GM12878 (cell line): ENCODE measurements at regions not wholly inside any gene's neighbourhood (a gene's known extent, or its start where the extent isn't known, plus 50 kb on each side); places are given as distances from the start of the nearest gene placed in this dataset.

Experiments
- ATAC-seq: fragments of 200-7000 bp; cut with Tn5 transposase; 3 replicates; pipeline ENCODE4 v1.9.1; 2020; ENCODE audit warnings: mild to moderate bottlenecking, moderate library complexity
- BruUV-seq: library from RNA; stranded (reverse); fragments of 400-500 nt; replicated peaks from 2 replicates; lab custom pipeline; 2021; lab: Mats Ljungman, UMichigan
- CTCF ChIA-PET: fragments of 300-600 bp; sonication (Branson Sonifier 250); formaldehyde crosslinking; extraction: SDS; loops from one replicate; lab custom pipeline; 2021; ENCODE audit warnings: inconsistent platforms; lab: Yijun Ruan, JAX
- POLR2A ChIA-PET: fragments of 350-600 bp; formaldehyde crosslinking; extraction: SDS; loops from one replicate; lab custom pipeline; 2021; ENCODE audit warnings: inconsistent platforms; lab: Charles Lee
- RAD21 ChIA-PET: fragments of 300-600 bp; sonication (Branson Sonifier 250); formaldehyde crosslinking; loops from one replicate; lab custom pipeline; 2023; ENCODE audit warnings: antibody characterized with exemption; ENCODE audit not compliant: unreplicated experiment; lab: Charles Lee
- SMC1A ChIA-PET: fragments of 300-600 bp; sonication (Branson Sonifier 250); formaldehyde crosslinking; loops from one replicate; lab custom pipeline; 2023; ENCODE audit not compliant: unreplicated experiment, uncharacterized antibody; lab: Charles Lee
- DNase-seq: peaks from one replicate; pipeline ENCODE4 v3.0.0-alpha.2; 2011; ENCODE audit warnings: low read depth, low spot score
- FAIRE-seq: peaks from 3 replicates; lab custom pipeline; 2011; peaks lifted over from hg19 to GRCh38; lab: Jason Lieb, UNC
- H2AFZ ChIP-seq: 2 replicates; pipeline ENCODE4 v1.6.0; 2011; ENCODE audit warnings: low read depth, low read length, control low read depth; ENCODE audit not compliant: control insufficient read depth
- H3K27ac ChIP-seq: 2 replicates; pipeline ENCODE4 v1.5.1; 2011; ENCODE audit warnings: control low read depth; ENCODE audit not compliant: control insufficient read depth, insufficient read depth
- H3K27me3 ChIP-seq, 2 experiments: replicated peaks in 1 of 2; 2 replicates each; pipeline versions ENCODE4 v1.6.0 to v1.6.1; 2011; ENCODE audit warnings: low read length in 1 of 2; ENCODE audit not compliant: control insufficient read depth in 2 of 2, insufficient read depth in 2 of 2
- H3K36me3 ChIP-seq, 2 experiments: 2 replicates each; pipeline ENCODE4 v1.5.1; 2011; ENCODE audit warnings: low read length in 1 of 2; ENCODE audit not compliant: control insufficient read depth in 2 of 2, insufficient read depth in 2 of 2
- H3K4me1 ChIP-seq: 2 replicates; pipeline ENCODE4 v1.6.1; 2011; ENCODE audit warnings: mild to moderate bottlenecking, low read length, moderate library complexity, mixed read lengths; ENCODE audit not compliant: control insufficient read depth, insufficient read depth
- H3K4me2 ChIP-seq: 2 replicates; pipeline ENCODE4 v1.6.0; 2011; ENCODE audit warnings: control low read depth; ENCODE audit not compliant: control insufficient read depth, insufficient read depth
- H3K4me3 ChIP-seq: fragments of 200-600 bp; sonication (generic); 2 replicates; pipeline ENCODE4 v1.5.1; 2016
- H3K79me2 ChIP-seq: 2 replicates; pipeline ENCODE4 v1.6.0; 2011; ENCODE audit warnings: low read length; ENCODE audit not compliant: control insufficient read depth, insufficient read depth
- H3K9ac ChIP-seq: 2 replicates; pipeline ENCODE4 v1.8.0; 2011; ENCODE audit warnings: low read length, control low read depth, mixed read lengths; ENCODE audit not compliant: control insufficient read depth, insufficient read depth
- H3K9me3 ChIP-seq: replicated peaks from 3 replicates; pipeline ENCODE4 v1.5.1; 2011; ENCODE audit warnings: mild to moderate bottlenecking, low read length; ENCODE audit not compliant: control insufficient read depth, insufficient read depth
- H4K20me1 ChIP-seq: 2 replicates; pipeline ENCODE4 v1.6.0; 2011; ENCODE audit not compliant: control insufficient read depth, insufficient read depth
- ATF2 ChIP-seq: IDR thresholded peaks from 2 replicates; pipeline ENCODE4 v1.6.1; 2012; ENCODE audit warnings: low read length, inconsistent platforms
- HSF1 ChIP-seq: fragments of 150-350 bp; IDR thresholded peaks from 2 replicates; pipeline ENCODE4 v1.6.1; 2014; ENCODE audit warnings: mild to moderate bottlenecking, low read depth, low read length
- NR2C2 ChIP-seq: IDR thresholded peaks from 2 replicates; pipeline ENCODE4 v1.6.1; 2011; ENCODE audit warnings: borderline replicate concordance, low read depth; ENCODE audit not compliant: control insufficient read depth, insufficient read length
- PAX5 ChIP-seq: IDR thresholded peaks from 2 replicates; pipeline ENCODE4 v1.6.1; 2011; ENCODE audit warnings: low read depth, low read length, borderline replicate concordance
- PAX8 ChIP-seq: fragments of 450-650 bp; IDR thresholded peaks from 2 replicates; pipeline ENCODE4 v1.6.1; 2017; ENCODE audit warnings: mild to moderate bottlenecking, moderate library complexity
- POLR2AphosphoS2 ChIP-seq: IDR thresholded peaks from 2 replicates; pipeline ENCODE4 v1.6.1; 2011; ENCODE audit warnings: low read depth, mild to moderate bottlenecking, low read length, improper control_type of control experiment, moderate library complexity
- SMAD5 ChIP-seq: IDR thresholded peaks from 2 replicates; pipeline ENCODE4 v1.6.1; 2016; ENCODE audit warnings: antibody characterized with exemption, low read depth
- SP1 ChIP-seq: IDR thresholded peaks from one replicate; pipeline ENCODE4 v1.6.1; 2011; ENCODE audit warnings: low read depth, low read length
- SRF ChIP-seq, 2 experiments: IDR thresholded peaks; 2 replicates each; pipeline ENCODE4 v1.6.1; 2011; ENCODE audit warnings: low read depth in 2 of 2, low read length in 2 of 2, mild to moderate bottlenecking in 1 of 2, moderate library complexity in 1 of 2
- TCF7 ChIP-seq: IDR thresholded peaks from 2 replicates; pipeline ENCODE4 v1.6.1; 2014; ENCODE audit warnings: antibody characterized with exemption, borderline replicate concordance
- WGBS: methylation state at CpG from one replicate; pipeline ENCODE4 v1.1.6; 2016; ENCODE audit warnings: low lambda C conversion rate; ENCODE audit not compliant: insufficient replicate concordance, insufficient coverage; ENCODE audit errors: missing lambda C conversion rate; 5-methylcytosine and 5-hydroxymethylcytosine counted together
- in situ Hi-C: fragments of 300-500 bp; cut with MboI; formaldehyde crosslinking; loops from 9 replicates; pipeline ENCODE4 v1.14.3; 2018; ENCODE audit warnings: mixed read lengths
- intact Hi-C: fragments of 100-400 bp; cut with micrococcal nuclease; formaldehyde crosslinking; loops from one replicate; pipeline ENCODE4 v1.14.2; 2022; ENCODE audit not compliant: unreplicated experiment

- TF ChIP-seq NR2C2: no peak
- TF ChIP-seq SMAD5: no peak
Measured at GRCh38 chr4:156408749-156409148, 455.1 kb upstream of the CTSO start (continued).

- Histone ChIP-seq H3K27me3 (no peaks in the 10 kb centered on the region), H3K79me2 (no peaks in the 10 kb centered on the region), H3K4me2 (no peak overlapping the region), H3K27ac (no peak overlapping the region), H2AFZ (no peak overlapping the region), H3K36me3 (no peaks in the 10 kb centered on the region), H3K9me3 (no peaks in the 10 kb centered on the region), H4K20me1 (no peaks in the 10 kb centered on the region), H3K9ac (no peak overlapping the region), H3K4me3 (no peak overlapping the region), H3K4me1 (no peaks in the 10 kb centered on the region)
- FAIRE-seq: no peak
- ChIA-PET SMC1A (interaction anchor here (1.1 kb wide), 1 partner anchor 14 kb away, joined by 3 read pairs; no protein-coding TSS in a partner anchor), CTCF (no interaction called here), POLR2A (no interaction called here), RAD21 (no interaction called here)
- in situ Hi-C loops (no loop called here), intact Hi-C loops (no loop called here)
- WGBS: 3% methylated on average over 2 of the region's 2 CpGs
- TF ChIP-seq TCF7: no peak
- no peak for TF ChIP-seq PAX8
- TF ChIP-seq ATF2: no peak
- no peak for DNase-seq
- ATAC-seq: no peak
- no TSS peak for BruUV-seq
Measured at GRCh38 chr4:156401371-156401770, 447.7 kb upstream of the CTSO start.

- DNase-seq (no peak), FAIRE-seq (no peak), ATAC-seq (no peak)
- TF ChIP-seq PAX5 (no peak), SP1 (no peak), POLR2AphosphoS2 (no peak), SRF (IDR thresholded peaks at IDR 0.05; ENCODE audit: low read depth in 2 of 2, low read length in 2 of 2) (no peak), HSF1 (no peak)
- intact Hi-C loops: no loop called here
- Histone ChIP-seq H3K36me3 (no peaks in the 10 kb centered on the region), H3K27ac (no peak overlapping the region), H3K9me3 (no peaks in the 10 kb centered on the region), H4K20me1 (no peaks in the 10 kb centered on the region), H3K9ac (no peak overlapping the region), H3K4me2 (no peak overlapping the region), H3K4me3 (no peak overlapping the region), H3K79me2 (no peaks in the 10 kb centered on the region), H3K4me1 (no peaks in the 10 kb centered on the region), H2AFZ (no peak overlapping the region), H3K27me3 (no peaks in the 10 kb centered on the region)
- ChIA-PET POLR2A (no interaction called here), CTCF (interaction anchor here (1.8 kb wide), 1 partner anchor 227 kb away, joined by 5 read pairs; no protein-coding TSS in a partner anchor), RAD21 (no interaction called here), SMC1A (interaction anchor here (1.3 to 1.4 kb wide), 2 partner anchors 16 to 18 kb away, joined by 4 read pairs; no protein-coding TSS in a partner anchor)
- in situ Hi-C loops: no loop called here
- no TSS peak for BruUV-seq
- 3% methylated on average over 2 of the region's 2 CpGs for WGBS
Measured at GRCh38 chr4:156396534-156396933, 442.9 kb upstream of the CTSO start.
